ENCODE measurements at regions not wholly inside any gene's neighbourhood (a gene's known extent, or its start where the extent isn't known, plus 50 kb on each side); places are given as distances from the start of the nearest gene placed in this dataset.

- TF ChIP-seq EZH2phosphoT487 (IDR thresholded peaks at IDR 0.05; ENCODE audit: low read length) (no peak), EZH2 (optimal IDR thresholded peaks at IDR 0.05; ENCODE audit: low read depth, low read length) (no peak), CTCF (IDR thresholded peaks at IDR 0.05; ENCODE audit: low read length) (no peak)
Observed at GRCh38 chr17:45575126-45575885, 84.8 kb upstream of the PLEKHM1 start.

All from MM.1S (cell line).